ENCODE measurements at regions not wholly inside any gene's neighbourhood (a gene's known extent, or its start where the extent isn't known, plus 50 kb on each side); places are given as distances from the start of the nearest gene placed in this dataset.

- peaks cover 0 to 2% (median 0%) of the 10 kb centered on the region in 3 donors for H3K9me3 ChIP-seq (ENCODE audit: control insufficient read depth in 2 of 3, insufficient read depth in 1 of 3, low read length in 3 of 3)
- H3K4me3 ChIP-seq (ENCODE audit: low read length in 3 of 3) = no peak overlapping the region
- H3K4me1 ChIP-seq (ENCODE audit: control insufficient read depth in 2 of 3, insufficient read depth in 2 of 3, low read depth in 1 of 3, low read length in 3 of 3) = no peaks in the 10 kb centered on the region
- H3K9ac ChIP-seq (ENCODE audit: low read length in 3 of 3) = no peak overlapping the region
- no peaks in the 10 kb centered on the region for H3K36me3 ChIP-seq (ENCODE audit: control insufficient read depth in 2 of 3, insufficient read depth in 3 of 3, low read length in 3 of 3)
- DNase-seq (peak in 1 of 5 donors; percentile 13), FAIRE-seq (no peak)
- no peak for TF ChIP-seq CTCF (IDR thresholded peaks at IDR 0.05; ENCODE audit: borderline replicate concordance, extremely low read depth, insufficient read depth)
- intact Hi-C loops (cut with DNase I) = no loop called here
- no peak overlapping the region for H3K27ac ChIP-seq (ENCODE audit: low read depth in 2 of 2, low read length in 2 of 2)
- H3K27me3 ChIP-seq (ENCODE audit: control insufficient read depth, insufficient read depth, low read length) = no peaks in the 10 kb centered on the region
Observed at GRCh38 chr5:152072091-152072490, 147.4 kb upstream of the GLRA1 start.

- FAIRE-seq = no peak
- Histone ChIP-seq H3K4me1 (ENCODE audit: control insufficient read depth in 2 of 3, insufficient read depth in 2 of 3, low read depth in 1 of 3, low read length in 3 of 3) (no peaks in the 10 kb centered on the region), H3K9me3 (ENCODE audit: control insufficient read depth in 2 of 3, insufficient read depth in 1 of 3, low read length in 3 of 3) (no peaks in the 10 kb centered on the region), H3K4me3 (ENCODE audit: low read length in 3 of 3) (no peak overlapping the region), H3K27me3 (ENCODE audit: control insufficient read depth, insufficient read depth, low read length) (no peaks in the 10 kb centered on the region), H3K9ac (ENCODE audit: low read length in 3 of 3) (no peak overlapping the region), H3K36me3 (ENCODE audit: control insufficient read depth in 2 of 3, insufficient read depth in 3 of 3, low read length in 3 of 3) (no peaks in the 10 kb centered on the region), H3K27ac (ENCODE audit: low read depth in 2 of 2, low read length in 2 of 2) (no peak overlapping the region)
- DNase-seq = no peak
- intact Hi-C loops (cut with DNase I) = no loop called here
- no peak for TF ChIP-seq CTCF (IDR thresholded peaks at IDR 0.05; ENCODE audit: borderline replicate concordance, extremely low read depth, insufficient read depth)
Observed at GRCh38 chr5:152070591-152070990, 145.9 kb upstream of the GLRA1 start.

DNA sequence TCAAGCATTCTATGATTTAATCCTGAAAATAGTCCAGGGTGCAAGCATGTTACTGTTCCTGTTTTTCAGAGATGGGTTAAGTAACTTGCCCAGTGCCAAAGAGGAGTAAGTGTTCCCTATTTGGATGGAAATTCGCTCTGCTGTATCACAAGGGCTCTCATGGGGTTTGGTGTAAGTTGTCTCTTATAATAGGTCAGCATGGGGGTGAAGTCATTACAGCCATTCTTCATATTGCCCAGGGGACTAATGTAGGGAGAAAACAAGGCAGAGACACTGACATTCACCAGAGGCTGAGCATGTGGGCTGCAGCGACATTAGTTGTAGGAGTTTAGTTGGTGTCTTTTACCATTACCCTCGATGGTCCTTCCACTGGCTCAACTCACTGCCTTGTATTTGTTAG is 142.1 kb upstream of the GLRA1 start:
- H3K4me1 ChIP-seq (ENCODE audit: control insufficient read depth in 2 of 3, insufficient read depth in 2 of 3, low read depth in 1 of 3, low read length in 3 of 3) = no peaks in the 10 kb centered on the region
- TF ChIP-seq CTCF (IDR thresholded peaks at IDR 0.05; ENCODE audit: borderline replicate concordance, extremely low read depth, insufficient read depth) = no peak
- H3K36me3 ChIP-seq (ENCODE audit: control insufficient read depth in 2 of 3, insufficient read depth in 3 of 3, low read length in 3 of 3) = no peaks in the 10 kb centered on the region
- intact Hi-C loops (cut with DNase I) = no loop called here
- no peaks in the 10 kb centered on the region for H3K9me3 ChIP-seq (ENCODE audit: control insufficient read depth in 2 of 3, insufficient read depth in 1 of 3, low read length in 3 of 3)
- no peak for FAIRE-seq
- no peak overlapping the region for H3K4me3 ChIP-seq (ENCODE audit: low read length in 3 of 3)
- no peaks in the 10 kb centered on the region for H3K27me3 ChIP-seq (ENCODE audit: control insufficient read depth, insufficient read depth, low read length)
- no peak overlapping the region for H3K9ac ChIP-seq (ENCODE audit: low read length in 3 of 3)
- no peak overlapping the region for H3K27ac ChIP-seq (ENCODE audit: low read depth in 2 of 2, low read length in 2 of 2)
- no peak for DNase-seq

DNA sequence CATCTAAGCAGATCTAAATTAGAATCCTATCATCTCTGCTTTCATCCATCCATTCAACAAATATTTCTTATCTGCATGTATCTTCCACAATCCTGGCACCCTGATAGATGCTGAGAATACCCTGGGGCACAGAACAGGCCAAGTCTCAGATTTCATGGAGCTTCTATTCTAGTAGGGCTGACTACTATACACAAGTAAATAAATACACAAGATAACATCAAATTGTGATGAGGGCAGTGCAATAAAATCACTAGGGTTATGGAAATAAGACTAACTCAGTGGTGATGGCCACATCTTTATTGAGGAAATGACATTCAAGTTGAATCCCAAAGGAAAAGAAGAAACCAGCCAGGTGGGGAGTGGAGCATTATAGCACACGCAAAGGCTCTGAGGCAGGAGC is 138.4 kb upstream of the GLRA1 start:
- Histone ChIP-seq H3K27me3 (ENCODE audit: control insufficient read depth, insufficient read depth, low read length) (no peaks in the 10 kb centered on the region), H3K27ac (ENCODE audit: low read depth in 2 of 2, low read length in 2 of 2) (no peak overlapping the region), H3K9ac (ENCODE audit: low read length in 3 of 3) (no peak overlapping the region), H3K9me3 (ENCODE audit: control insufficient read depth in 2 of 3, insufficient read depth in 1 of 3, low read length in 3 of 3) (no peaks in the 10 kb centered on the region), H3K36me3 (ENCODE audit: control insufficient read depth in 2 of 3, insufficient read depth in 3 of 3, low read length in 3 of 3) (no peaks in the 10 kb centered on the region), H3K4me1 (ENCODE audit: control insufficient read depth in 2 of 3, insufficient read depth in 2 of 3, low read depth in 1 of 3, low read length in 3 of 3) (no peaks in the 10 kb centered on the region), H3K4me3 (ENCODE audit: low read length in 3 of 3) (no peak overlapping the region)
- no peak for FAIRE-seq
- no peak for DNase-seq
- intact Hi-C loops (cut with DNase I) = no loop called here
- TF ChIP-seq CTCF (IDR thresholded peaks at IDR 0.05; ENCODE audit: borderline replicate concordance, extremely low read depth, insufficient read depth) = no peak
